GM23248 (cell line): ENCODE measurements at regions not wholly inside any gene's neighbourhood (a gene's known extent, or its start where the extent isn't known, plus 50 kb on each side); places are given as distances from the start of the nearest gene placed in this dataset.
"Not testable (repeated sequence)": the region's sequence is repeated elsewhere in the genome, so short reads cannot be mapped to it uniquely, and the experiment has no call there.

Source experiments
- DNase-seq: peaks from one replicate; pipeline ENCODE4 v3.0.0-alpha.2; 2015
- H2AFZ ChIP-seq: fragments of 200-600 bp; sonication (generic); 2 replicates; pipeline ENCODE4 v1.6.1; 2016; ENCODE audit warnings: antibody characterized with exemption
- H3F3A ChIP-seq: fragments of 200-600 bp; sonication (generic); 2 replicates; pipeline ENCODE4 v1.6.1; 2016; ENCODE audit warnings: mild to moderate bottlenecking, antibody characterized with exemption, mixed run types; ENCODE audit not compliant: insufficient read depth
- H3K27ac ChIP-seq: fragments of 200-600 bp; sonication (generic); 2 replicates; pipeline ENCODE4 v1.5.1; 2016; ENCODE audit warnings: mild to moderate bottlenecking
- H3K27me3 ChIP-seq: fragments of 200-600 bp; sonication (generic); replicated peaks from 2 replicates; pipeline ENCODE4 v1.6.1; 2016; ENCODE audit warnings: mild to moderate bottlenecking; ENCODE audit not compliant: insufficient read depth
- H3K36me3 ChIP-seq: fragments of 200-600 bp; sonication (generic); 2 replicates; pipeline ENCODE4 v1.6.1; 2016; ENCODE audit warnings: low read depth, mild to moderate bottlenecking
- H3K4me1 ChIP-seq: fragments of 200-600 bp; sonication (generic); 2 replicates; pipeline ENCODE4 v1.6.1; 2016; ENCODE audit warnings: mild to moderate bottlenecking; ENCODE audit not compliant: insufficient read depth
- H3K4me2 ChIP-seq: fragments of 200-600 bp; sonication (generic); one replicate; pipeline ENCODE4 v1.6.1; 2016; ENCODE audit warnings: mild to moderate bottlenecking; ENCODE audit not compliant: unreplicated experiment
- H3K4me3 ChIP-seq: fragments of 200-600 bp; sonication (generic); 2 replicates; pipeline ENCODE4 v1.5.1; 2016; ENCODE audit warnings: mild to moderate bottlenecking
- H3K79me2 ChIP-seq: fragments of 200-600 bp; sonication (generic); 2 replicates; pipeline ENCODE4 v1.6.1; 2016; ENCODE audit warnings: mild to moderate bottlenecking; ENCODE audit not compliant: insufficient read depth
- H3K9ac ChIP-seq: fragments of 200-600 bp; sonication (generic); 2 replicates; pipeline ENCODE4 v1.6.1; 2016; ENCODE audit warnings: mild to moderate bottlenecking
- H3K9me2 ChIP-seq: fragments of 200-600 bp; sonication (generic); 2 replicates; pipeline ENCODE4 v1.6.1; 2016; ENCODE audit warnings: mixed run types, mild to moderate bottlenecking, moderate library complexity; ENCODE audit not compliant: insufficient read depth
- H3K9me3 ChIP-seq: fragments of 200-600 bp; sonication (generic); one replicate; pipeline ENCODE4 v1.6.1; 2017; ENCODE audit warnings: low read depth
- H4K20me1 ChIP-seq: fragments of 200-600 bp; sonication (generic); 2 replicates; pipeline ENCODE4 v1.6.0; 2016; ENCODE audit not compliant: insufficient read depth
- EZH2 ChIP-seq: fragments of 200-600 bp; sonication (generic); IDR thresholded peaks from 2 replicates; pipeline ENCODE4 v1.6.1; 2018; ENCODE audit warnings: antibody characterized with exemption, mild to moderate bottlenecking; ENCODE audit not compliant: insufficient read depth, poor library complexity, severe bottlenecking
- EZH2phosphoT487 ChIP-seq: fragments of 200-600 bp; sonication (generic); IDR thresholded peaks from 2 replicates; pipeline ENCODE4 v1.6.1; 2018; ENCODE audit warnings: antibody characterized with exemption, moderate library complexity, mild to moderate bottlenecking, low read depth; ENCODE audit not compliant: insufficient read depth
- WGBS, 2 experiments: methylation state at CpG; one replicate each; pipeline ENCODE4 v1.1.6; 2015 to 2017; ENCODE audit warnings: low lambda C conversion rate in 2 of 2, low coverage in 1 of 2; ENCODE audit errors: missing lambda C conversion rate in 2 of 2; 5-methylcytosine and 5-hydroxymethylcytosine counted together
- in situ Hi-C: fragments of 300-500 bp; cut with MboI; formaldehyde crosslinking; loops from 2 replicates; pipeline ENCODE4 v1.15.0; 2020

- DNase-seq, H3K27me3 ChIP-seq, H3K4me2 ChIP-seq, H3K27ac ChIP-seq, H2AFZ ChIP-seq, H3K79me2 ChIP-seq, H3K9me2 ChIP-seq, in situ Hi-C loops, H3K9ac ChIP-seq, H3K4me1 ChIP-seq, H4K20me1 ChIP-seq, H3K36me3 ChIP-seq, H3F3A ChIP-seq, H3K4me3 ChIP-seq, H3K9me3 ChIP-seq: not testable (repeated sequence)
Observed at GRCh38 chr7:29709002-29709401, 97.3 kb upstream of the WIPF3 start.

- H3K9ac ChIP-seq, H3K79me2 ChIP-seq, H3K36me3 ChIP-seq, H3K27me3 ChIP-seq, H3K4me3 ChIP-seq, H3F3A ChIP-seq, in situ Hi-C loops, H4K20me1 ChIP-seq, H3K27ac ChIP-seq, H3K9me3 ChIP-seq, H3K9me2 ChIP-seq, H2AFZ ChIP-seq: not testable (repeated sequence)
- DNase-seq, result peak; percentile 89
- WGBS, 2 experiments, result 22 to 31% methylated on average over 8 of the region's 8 CpGs
- H3K4me2 ChIP-seq, result peak overlapping the region; percentile 38
- H3K4me1 ChIP-seq, result peaks cover 15% of the 10 kb centered on the region
- 0 out of 2 replicates have a peak, but pooled peaks have one; percentile 51 for TF ChIP-seq EZH2phosphoT487
Observed at GRCh38 chr7:29723127-29723526, 83.2 kb upstream of the WIPF3 start.

- H3K27me3 ChIP-seq, result no peaks in the 10 kb centered on the region
- no peak overlapping the region for H3K4me3 ChIP-seq
- in situ Hi-C loops, result no loop called here
- H3K4me2 ChIP-seq, result peak overlapping the region; percentile 38
- H4K20me1 ChIP-seq, result no peaks in the 10 kb centered on the region
- H3K36me3 ChIP-seq, result no peaks in the 10 kb centered on the region
- WGBS, 2 experiments, result 81 to 100% methylated on average over 4 to 5 of the region's 5 CpGs
- H3K9me2 ChIP-seq, result no peaks in the 10 kb centered on the region
- DNase-seq, result peak; percentile 11
- TF ChIP-seq EZH2phosphoT487 (no peak), EZH2 (no peak)
- H3K27ac ChIP-seq, result no peak overlapping the region
- H3F3A ChIP-seq, result no peaks in the 10 kb centered on the region
- no peaks in the 10 kb centered on the region for H3K79me2 ChIP-seq
- H3K9me3 ChIP-seq, result no peaks in the 10 kb centered on the region
- no peak overlapping the region for H3K9ac ChIP-seq
- H3K4me1 ChIP-seq, result peaks cover 15% of the 10 kb centered on the region
- no peak overlapping the region for H2AFZ ChIP-seq
Observed at GRCh38 chr7:29723599-29723998, 82.7 kb upstream of the WIPF3 start.

GRCh38 chr7:29729534-29730165 is 76.7 kb upstream of the WIPF3 start:
- DNase-seq, H3K27me3 ChIP-seq, H2AFZ ChIP-seq, H3K9ac ChIP-seq, in situ Hi-C loops, H3K36me3 ChIP-seq, H3K27ac ChIP-seq, H3F3A ChIP-seq, H3K4me3 ChIP-seq, H3K79me2 ChIP-seq, H3K9me3 ChIP-seq, H3K4me2 ChIP-seq, H4K20me1 ChIP-seq, H3K4me1 ChIP-seq, H3K9me2 ChIP-seq: not testable (repeated sequence)
- 48 to 52% methylated on average over 4 of the region's 4 CpGs for WGBS, 2 experiments

GRCh38 chr7:29734246-29734731 is 72.0 kb upstream of the WIPF3 start:
- Histone ChIP-seq H3F3A (no peaks in the 10 kb centered on the region), H3K27me3 (peaks cover 8% of the 10 kb centered on the region; the same call in 1 of the 2 replicates), H3K27ac (no peak overlapping the region), H3K4me3 (no peak overlapping the region), H4K20me1 (no peaks in the 10 kb centered on the region), H3K36me3 (no peaks in the 10 kb centered on the region), H3K4me1 (no peaks in the 10 kb centered on the region), H2AFZ (no peak overlapping the region), H3K4me2 (no peak overlapping the region), H3K9me2 (no peaks in the 10 kb centered on the region), H3K9ac (no peak overlapping the region), H3K9me3 (no peaks in the 10 kb centered on the region), H3K79me2 (no peaks in the 10 kb centered on the region)
- TF ChIP-seq EZH2, result no peak
- no peak for TF ChIP-seq EZH2phosphoT487
- in situ Hi-C loops, result no loop called here
- WGBS, 2 experiments, result 48 to 51% methylated on average over 3 of the region's 3 CpGs
- no peak for DNase-seq

- H3K27me3 ChIP-seq, H3K4me3 ChIP-seq, in situ Hi-C loops, DNase-seq, H3F3A ChIP-seq, H3K36me3 ChIP-seq, H3K4me2 ChIP-seq, H3K9ac ChIP-seq, H3K79me2 ChIP-seq, H4K20me1 ChIP-seq, H3K9me2 ChIP-seq, H2AFZ ChIP-seq, H3K27ac ChIP-seq, H3K9me3 ChIP-seq, H3K4me1 ChIP-seq: not testable (repeated sequence)
- 11 to 15% methylated on average over 5 of the region's 5 CpGs for WGBS, 2 experiments
Observed at GRCh38 chr7:29747645-29748245, 58.6 kb upstream of the WIPF3 start.
